DND-41 (cell line): ENCODE measurements at regions not wholly inside any gene's neighbourhood (a gene's known extent, or its start where the extent isn't known, plus 50 kb on each side); places are given as distances from the start of the nearest gene placed in this dataset.

ENCODE experiments used
- ATAC-seq: fragments of 200-7000 bp; cut with Tn5 transposase; 3 replicates; pipeline ENCODE4 v1.9.1; 2021; ENCODE audit warnings: low read depth; ENCODE audit not compliant: insufficient read depth
- DNase-seq: peaks from one replicate; pipeline ENCODE4 v3.0.0-alpha.2; 2020
- H2AFZ ChIP-seq: 2 replicates; pipeline ENCODE4 v1.6.0; 2012; ENCODE audit warnings: low read depth, low read length
- H3K27ac ChIP-seq: 2 replicates; pipeline ENCODE4 v1.5.1; 2012; ENCODE audit warnings: low read length, inconsistent platforms
- H3K27me3 ChIP-seq: fragments of 200-600 bp; sonication (generic); 2 replicates; pipeline ENCODE4 v1.6.0; 2012; ENCODE audit warnings: low read length, mild to moderate bottlenecking, inconsistent platforms; ENCODE audit not compliant: insufficient read depth, poor library complexity
- H3K36me3 ChIP-seq: 2 replicates; pipeline ENCODE4 v1.5.1; 2012; ENCODE audit warnings: low read length, inconsistent platforms; ENCODE audit not compliant: insufficient read depth
- H3K4me1 ChIP-seq: 2 replicates; pipeline ENCODE4 v1.5.1; 2012; ENCODE audit warnings: mild to moderate bottlenecking, low read length; ENCODE audit not compliant: insufficient read depth
- H3K4me2 ChIP-seq: 2 replicates; pipeline ENCODE4 v1.6.0; 2012; ENCODE audit warnings: mild to moderate bottlenecking, moderate library complexity, low read length, inconsistent platforms; ENCODE audit not compliant: insufficient read depth
- H3K4me3 ChIP-seq, 2 experiments: fragments of 200-600 bp in 1 of 2; shearing (Covaris generic) in 1 of 2; 2 replicates each; pipeline ENCODE4 v1.5.1; 2012 to 2016; ENCODE audit warnings: inconsistent platforms in 2 of 2, low read length in 2 of 2, mild to moderate bottlenecking in 2 of 2, low read depth in 1 of 2, moderate library complexity in 1 of 2
- H3K79me2 ChIP-seq: 2 replicates; pipeline ENCODE4 v1.6.0; 2012; ENCODE audit warnings: low read length, inconsistent platforms; ENCODE audit not compliant: insufficient read depth
- H3K9ac ChIP-seq: 2 replicates; pipeline ENCODE4 v1.6.0; 2012; ENCODE audit warnings: low read depth, mild to moderate bottlenecking, inconsistent platforms, low read length, moderate library complexity
- H3K9me3 ChIP-seq: 2 replicates; pipeline ENCODE4 v1.5.1; 2012; ENCODE audit warnings: low read length, moderate library complexity, mild to moderate bottlenecking, inconsistent platforms; ENCODE audit not compliant: insufficient read depth, severe bottlenecking
- H4K20me1 ChIP-seq: 2 replicates; pipeline ENCODE4 v1.6.0; 2012; ENCODE audit warnings: low read length; ENCODE audit not compliant: insufficient read depth
- EZH2 ChIP-seq: IDR thresholded peaks from 3 replicates; pipeline ENCODE4 v1.6.1; 2012; ENCODE audit warnings: borderline replicate concordance, low read depth, mild to moderate bottlenecking, moderate library complexity, low read length, inconsistent platforms; ENCODE audit not compliant: severe bottlenecking
- TF ChIP-seq, protein P1 (sequence below): IDR thresholded peaks from 2 replicates; pipeline ENCODE4 v1.5.1; 2012; ENCODE audit warnings: borderline replicate concordance, low read length, moderate library complexity, mild to moderate bottlenecking; ENCODE audit not compliant: poor library complexity, severe bottlenecking; ENCODE audit errors: extremely low read depth

DNA sequence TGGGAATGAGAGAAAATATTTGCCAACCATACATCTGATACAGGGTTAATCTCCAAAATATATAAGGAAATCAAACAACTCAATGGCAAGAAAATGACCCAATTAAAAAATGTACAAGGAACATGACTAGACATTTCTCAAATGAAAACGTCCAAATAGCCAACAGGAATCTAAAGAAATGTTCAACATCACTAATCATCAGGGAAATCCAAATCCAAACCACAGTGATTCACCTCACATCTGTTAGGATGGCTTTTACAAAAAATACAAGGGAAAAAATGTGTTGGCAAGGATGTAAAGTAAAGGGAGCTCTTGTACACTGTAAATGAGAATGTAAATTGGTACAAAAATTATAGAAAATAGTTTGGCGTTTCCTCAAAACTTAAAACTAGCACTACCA, 54.7 kb upstream of the ZRANB2 start:
- TF ChIP-seq, protein P1, sequence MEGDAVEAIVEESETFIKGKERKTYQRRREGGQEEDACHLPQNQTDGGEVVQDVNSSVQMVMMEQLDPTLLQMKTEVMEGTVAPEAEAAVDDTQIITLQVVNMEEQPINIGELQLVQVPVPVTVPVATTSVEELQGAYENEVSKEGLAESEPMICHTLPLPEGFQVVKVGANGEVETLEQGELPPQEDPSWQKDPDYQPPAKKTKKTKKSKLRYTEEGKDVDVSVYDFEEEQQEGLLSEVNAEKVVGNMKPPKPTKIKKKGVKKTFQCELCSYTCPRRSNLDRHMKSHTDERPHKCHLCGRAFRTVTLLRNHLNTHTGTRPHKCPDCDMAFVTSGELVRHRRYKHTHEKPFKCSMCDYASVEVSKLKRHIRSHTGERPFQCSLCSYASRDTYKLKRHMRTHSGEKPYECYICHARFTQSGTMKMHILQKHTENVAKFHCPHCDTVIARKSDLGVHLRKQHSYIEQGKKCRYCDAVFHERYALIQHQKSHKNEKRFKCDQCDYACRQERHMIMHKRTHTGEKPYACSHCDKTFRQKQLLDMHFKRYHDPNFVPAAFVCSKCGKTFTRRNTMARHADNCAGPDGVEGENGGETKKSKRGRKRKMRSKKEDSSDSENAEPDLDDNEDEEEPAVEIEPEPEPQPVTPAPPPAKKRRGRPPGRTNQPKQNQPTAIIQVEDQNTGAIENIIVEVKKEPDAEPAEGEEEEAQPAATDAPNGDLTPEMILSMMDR = no peak
- TF ChIP-seq EZH2 = no peak
- no peaks in the 10 kb centered on the region for H4K20me1 ChIP-seq

More for the DNA sequence above, 54.7 kb upstream of the ZRANB2 start:
- Histone ChIP-seq H3K4me1 (no peaks in the 10 kb centered on the region), H3K27ac (no peak overlapping the region), H3K79me2 (no peaks in the 10 kb centered on the region), H3K4me3 (no peak overlapping the region), H2AFZ (no peak overlapping the region), H3K36me3 (no peaks in the 10 kb centered on the region), H3K9ac (no peak overlapping the region), H3K9me3 (peaks cover 16% of the 10 kb centered on the region), H3K27me3 (no peaks in the 10 kb centered on the region), H3K4me2 (no peak overlapping the region)
- ATAC-seq = no peak
- no peak for DNase-seq
